HG03342 (cell line): ENCODE measurements at regions not wholly inside any gene's neighbourhood (a gene's known extent, or its start where the extent isn't known, plus 50 kb on each side); places are given as distances from the start of the nearest gene placed in this dataset.

Experiments
- ATAC-seq: cut with Tn5 transposase; IDR thresholded peaks from one replicate; pipeline ENCODE4 v1.9.1; 2021; ENCODE audit warnings: mild to moderate bottlenecking, moderate library complexity; ENCODE audit not compliant: unreplicated experiment

- no peak for ATAC-seq
These were observed 280.9 kb downstream of the PRL start for GRCh38 chr6:22015944-22016343.

DNA sequence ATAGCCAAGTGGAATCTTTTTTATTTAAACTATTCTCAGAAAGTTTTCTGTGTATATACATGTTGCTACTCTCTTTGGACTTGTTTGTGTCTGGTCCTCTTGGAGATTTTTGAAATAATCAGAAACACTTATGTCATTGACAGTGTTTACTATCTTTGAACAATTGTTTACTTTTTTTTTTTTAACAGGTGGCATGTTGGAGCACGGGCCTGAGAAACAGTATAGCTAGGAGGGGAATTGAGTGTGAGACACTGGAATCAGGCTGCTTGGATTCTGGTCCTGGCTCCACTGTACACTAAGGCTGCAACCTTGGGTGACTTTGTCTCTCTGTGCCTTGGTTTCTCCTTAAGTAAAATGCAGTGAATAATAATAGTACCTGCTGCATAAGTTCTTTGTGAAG lies 279.6 kb downstream of the PRL start:
- ATAC-seq = no peak

DNA sequence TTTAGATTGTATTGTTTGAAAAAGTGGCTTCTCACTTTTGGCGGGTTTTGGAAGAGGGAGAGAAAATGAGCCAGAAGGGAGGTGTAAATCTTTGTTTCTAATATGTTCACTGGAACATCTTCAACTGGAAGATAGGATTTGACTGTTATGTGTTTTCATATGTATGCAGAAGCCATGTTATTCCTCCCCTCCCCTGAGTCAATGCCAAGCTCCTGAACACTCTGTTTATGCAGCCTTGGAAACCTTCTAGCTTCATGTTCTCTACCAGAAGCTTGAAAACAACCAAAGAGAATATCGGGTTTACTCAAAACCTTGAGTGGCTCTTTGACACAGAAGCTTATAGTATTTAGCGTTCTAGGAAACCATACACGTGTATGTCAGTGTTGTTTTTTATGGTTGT lies 279.1 kb downstream of the PRL start:
- ATAC-seq = no peak

GRCh38 chr6:22019857-22020256 lies 277.0 kb downstream of the PRL start:
- no peak for ATAC-seq

- no peak for ATAC-seq
These were observed 276.4 kb downstream of the PRL start for GRCh38 chr6:22020299-22021003.

- no peak for ATAC-seq
These were observed 274.9 kb downstream of the PRL start for GRCh38 chr6:22021966-22022365.

DNA sequence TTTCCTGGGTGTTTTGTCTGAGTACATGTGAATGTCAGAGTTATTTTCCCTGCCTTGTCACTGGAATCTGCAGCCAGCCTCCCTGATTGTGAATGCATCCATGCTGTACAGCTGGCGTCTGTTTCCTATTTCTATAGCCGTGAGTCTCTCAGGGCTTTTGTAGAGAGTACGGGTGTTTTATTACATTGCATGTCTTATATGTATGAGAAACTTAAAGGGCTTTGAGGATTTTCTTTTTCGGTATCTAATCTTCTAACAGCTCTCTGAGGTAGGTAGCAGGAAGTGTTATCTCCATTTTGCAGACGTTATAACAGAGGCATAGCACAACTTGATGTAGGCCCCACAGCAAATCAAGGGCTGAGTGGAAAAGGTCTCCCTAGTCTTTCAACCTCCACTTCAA lies 272.9 kb downstream of the PRL start:
- ATAC-seq = no peak

- peak; percentile 16 for ATAC-seq
These were observed 271.8 kb downstream of the PRL start for GRCh38 chr6:22024973-22025467.

DNA sequence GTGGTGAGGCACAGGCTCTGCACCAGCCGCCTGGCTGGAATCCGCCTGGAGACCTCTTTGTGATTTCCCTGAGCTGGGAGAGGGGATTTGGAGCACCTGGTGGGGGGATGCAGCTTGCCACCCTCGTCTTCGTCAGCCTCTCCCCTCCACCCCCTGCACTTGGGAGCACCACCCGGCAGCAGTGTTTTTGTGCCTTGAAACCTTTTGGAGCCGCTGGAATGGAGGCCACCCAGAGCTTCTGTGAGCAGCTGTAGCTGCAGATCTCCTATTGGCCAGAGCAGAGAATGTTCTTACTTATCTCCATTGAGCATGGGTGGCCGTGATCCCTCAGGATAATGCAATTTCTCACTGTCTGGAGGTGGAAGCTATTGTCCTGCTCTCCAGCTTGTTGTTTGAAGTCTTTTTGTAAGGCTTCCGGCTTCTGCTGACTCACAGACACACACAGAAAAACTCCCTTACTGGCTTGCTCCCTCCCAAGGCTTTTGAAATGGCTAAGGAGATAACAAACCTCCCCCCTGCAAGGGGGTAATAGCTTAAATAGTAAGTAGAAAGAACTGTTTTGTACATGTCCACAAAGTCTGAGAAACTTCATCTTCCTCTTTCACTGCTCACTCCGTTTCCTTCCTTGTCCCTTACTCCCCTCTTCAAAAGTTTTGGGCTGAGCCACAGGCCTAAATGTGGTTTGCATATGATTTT lies 271.2 kb downstream of the PRL start:
- ATAC-seq = peak; percentile 66

DNA sequence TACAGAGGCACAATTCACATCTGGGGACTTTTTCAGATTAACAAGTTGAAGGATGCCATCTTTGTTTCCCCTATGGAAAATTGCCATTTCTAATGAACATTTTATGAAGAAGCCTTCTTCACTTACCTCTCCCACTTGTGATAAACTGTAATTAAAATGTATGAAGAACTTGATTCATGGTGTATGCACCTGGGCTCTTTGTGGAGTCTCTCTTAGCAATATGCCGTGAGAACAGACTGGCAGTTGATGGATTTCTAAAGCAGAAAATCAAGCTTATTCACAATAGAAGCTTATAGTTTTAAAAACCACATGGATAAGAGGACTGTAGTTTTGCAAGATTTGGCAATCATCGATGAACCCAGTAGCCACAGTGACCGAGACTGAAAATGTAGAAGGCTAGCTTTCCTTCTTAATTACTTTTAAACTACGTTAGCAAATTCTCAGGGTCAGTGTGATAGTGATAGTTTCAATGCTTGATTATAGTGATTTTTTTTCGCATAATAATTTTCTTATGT lies 270.6 kb downstream of the PRL start:
- no peak for ATAC-seq

DNA sequence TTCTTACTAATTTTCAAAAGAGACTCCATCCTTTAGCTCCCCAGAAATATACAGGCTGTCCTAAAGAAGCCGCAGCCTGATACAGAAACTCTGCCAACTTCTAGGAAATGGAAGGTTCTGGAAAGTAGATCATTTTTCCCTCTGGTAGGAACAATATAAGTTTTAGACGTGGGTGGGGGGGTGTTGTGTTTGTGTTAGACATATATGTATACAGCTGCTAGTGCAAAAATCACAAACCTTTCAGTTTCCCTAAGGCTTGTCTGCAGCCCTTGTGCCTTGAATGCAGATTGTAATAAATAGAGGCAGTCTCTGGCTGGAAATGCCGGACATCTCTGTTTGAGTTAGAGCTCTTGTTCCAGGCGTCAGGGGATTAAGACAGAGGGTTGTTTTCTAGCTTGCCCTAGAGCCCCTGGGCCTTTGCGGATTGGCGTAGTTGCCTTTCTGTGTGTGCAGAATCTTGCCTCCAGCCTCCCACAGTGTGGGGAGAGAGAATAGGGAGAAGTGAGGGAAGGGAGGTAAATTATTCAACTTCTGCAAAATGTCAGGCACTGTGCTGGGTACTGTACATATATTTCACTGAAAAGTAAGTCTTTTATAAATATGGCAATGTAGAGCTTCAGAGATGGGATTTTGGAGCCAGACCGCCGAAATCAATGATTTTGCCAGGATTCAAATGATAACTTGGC lies 269.7 kb downstream of the PRL start:
- no peak for ATAC-seq

- ATAC-seq = no peak
These were observed 268.3 kb downstream of the PRL start for GRCh38 chr6:22028403-22029090.

- ATAC-seq = no peak
These were observed 267.7 kb downstream of the PRL start for GRCh38 chr6:22029171-22029570.

DNA sequence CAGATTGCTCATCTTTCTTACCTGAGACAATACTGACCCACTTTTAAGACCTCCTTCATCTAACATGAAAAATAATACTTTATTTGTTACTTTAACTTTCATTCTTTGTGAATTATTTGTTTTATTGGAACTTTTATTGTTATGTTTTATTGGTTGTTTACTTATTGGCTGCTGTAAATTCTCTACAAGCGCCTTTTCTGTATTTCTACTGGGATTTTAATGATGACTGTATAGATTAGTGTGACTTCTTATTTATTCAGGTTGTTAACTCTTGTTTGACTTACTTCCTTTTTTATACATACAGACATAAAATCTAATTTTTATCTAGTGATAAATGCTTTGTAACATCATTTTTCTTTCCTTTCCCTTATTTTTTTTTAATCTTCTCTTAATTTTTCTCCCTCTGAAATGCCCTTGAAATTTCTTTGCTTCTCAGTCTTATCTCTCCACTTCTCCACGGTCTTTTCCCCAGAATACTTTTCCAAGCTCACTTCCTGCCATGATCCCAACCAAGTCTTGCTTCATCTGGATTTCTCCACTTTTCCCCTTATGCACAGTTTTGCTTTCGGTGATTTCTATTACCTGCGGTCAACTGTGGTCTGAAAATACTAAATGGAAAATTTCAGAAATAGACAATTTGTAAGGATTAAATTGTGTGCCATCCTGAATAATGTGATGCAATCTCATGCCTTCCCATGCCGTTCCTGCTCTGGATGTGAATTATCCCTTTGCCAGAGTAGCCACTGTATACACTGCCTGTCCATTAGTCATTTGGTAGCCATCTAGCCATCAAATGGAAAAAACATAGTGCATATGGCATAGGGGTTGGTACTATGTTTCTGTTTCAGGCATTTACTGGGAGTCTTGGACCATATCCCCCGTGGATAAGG lies 265.9 kb downstream of the PRL start:
- ATAC-seq = no peak

GRCh38 chr6:22035690-22036089 lies 261.1 kb downstream of the PRL start:
- ATAC-seq = no peak

DNA sequence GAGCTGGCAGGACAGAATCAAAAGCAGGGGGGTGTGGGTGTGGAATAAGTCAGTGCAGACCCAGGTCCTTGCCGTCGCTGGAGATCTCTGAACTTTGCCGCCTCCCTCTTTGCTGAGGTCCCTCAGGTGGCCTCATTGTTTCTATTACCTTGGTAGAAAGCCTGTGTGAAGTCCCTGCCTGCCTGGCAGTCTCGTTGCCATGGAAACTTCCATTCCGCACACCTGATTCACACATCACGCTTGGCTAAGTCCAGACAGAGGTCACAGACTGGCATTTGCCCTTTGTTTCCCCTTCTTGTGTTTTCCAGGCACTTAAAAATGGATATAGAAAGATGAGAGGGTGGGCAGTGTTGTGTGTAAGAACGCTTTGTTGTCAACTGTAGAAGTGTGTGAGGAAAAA lies 260.6 kb downstream of the PRL start:
- ATAC-seq = peak; percentile 80

DNA sequence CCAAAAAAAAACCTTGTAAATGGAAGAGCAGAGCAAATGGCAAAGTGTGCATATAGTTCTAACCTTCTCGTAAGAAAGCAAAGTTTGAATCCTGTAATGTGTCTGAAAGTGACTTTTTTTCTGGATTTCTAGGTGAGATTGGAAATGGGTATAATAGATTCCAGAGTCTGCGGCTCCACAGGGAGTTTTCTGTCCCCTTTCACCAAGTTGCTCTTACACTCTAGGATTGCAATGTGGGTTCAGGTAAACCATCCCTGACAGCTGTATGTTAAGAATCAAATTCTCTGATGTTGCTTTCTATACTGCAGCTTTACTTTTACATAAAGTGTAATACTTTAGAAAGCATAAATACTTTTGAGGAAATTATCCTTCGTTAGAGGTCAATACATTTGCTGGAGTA lies 260.1 kb downstream of the PRL start:
- ATAC-seq = no peak

- no peak for ATAC-seq
These were observed 254.9 kb downstream of the PRL start for GRCh38 chr6:22041797-22042480.

- no peak for ATAC-seq
These were observed 254.1 kb downstream of the PRL start for GRCh38 chr6:22042706-22043105.
